Activated naive CD4-positive, alpha-beta T cell treated with anti-CD3 and anti-CD28 coated beads for 36 hours (primary cell): ENCODE measurements at regions not wholly inside any gene's neighbourhood (a gene's known extent, or its start where the extent isn't known, plus 50 kb on each side); places are given as distances from the start of the nearest gene placed in this dataset.
"Not testable (repeated sequence)": the region's sequence is repeated elsewhere in the genome, so short reads cannot be mapped to it uniquely, and the experiment has no call there.

Experiments
- CTCF ChIA-PET: fragments of 350-600 bp; sonication (Branson Sonifier 250); formaldehyde crosslinking; loops from one replicate; lab custom pipeline; 2021; ENCODE audit warnings: antibody characterized with exemption; lab: Charles Lee
- DNase-seq: peaks from one replicate; pipeline ENCODE4 v3.0.0-alpha.2; 2020
- H3K27ac Mint-ChIP-seq: one replicate; pipeline ENCODE4 v1.8.0; 2021; ENCODE audit warnings: mild to moderate bottlenecking, mixed read lengths
- H3K27me3 Mint-ChIP-seq: one replicate; pipeline ENCODE4 v1.8.0; 2021; ENCODE audit warnings: low read depth, mixed read lengths
- H3K36me3 Mint-ChIP-seq: one replicate; pipeline ENCODE4 v1.8.0; 2021; ENCODE audit warnings: low read depth, mixed read lengths
- H3K4me1 Mint-ChIP-seq: one replicate; pipeline ENCODE4 v1.8.0; 2021; ENCODE audit warnings: low read depth, mixed read lengths
- H3K4me3 Mint-ChIP-seq: one replicate; pipeline ENCODE4 v1.8.0; 2021; ENCODE audit warnings: mild to moderate bottlenecking, moderate library complexity, mixed read lengths
- H3K9me3 Mint-ChIP-seq: one replicate; pipeline ENCODE4 v1.8.0; 2021; ENCODE audit warnings: mixed read lengths
- intact Hi-C: fragments of 100-400 bp; cut with micrococcal nuclease; formaldehyde crosslinking; loops from one replicate; pipeline ENCODE4 v1.15.1; 2023

- CTCF ChIA-PET, result no interaction called here
- H3K4me3 Mint-ChIP-seq, result no peak overlapping the region
These were observed 731.9 kb upstream of the SALL3 start for GRCh38 chr18:78247615-78248289.

GRCh38 chr18:78255013-78255412 is 724.6 kb upstream of the SALL3 start:
- Mint-ChIP-seq H3K27ac (no peak overlapping the region), H3K36me3 (no peaks in the 10 kb centered on the region), H3K4me1 (no peaks in the 10 kb centered on the region), H3K9me3 (no peaks in the 10 kb centered on the region), H3K27me3 (no peaks in the 10 kb centered on the region), H3K4me3 (no peak overlapping the region)
- intact Hi-C loops, result no loop called here
- CTCF ChIA-PET, result no interaction called here
- DNase-seq, result no peak

More at GRCh38 chr18:78247615-78248289, 731.9 kb upstream of the SALL3 start:
- H3K36me3 Mint-ChIP-seq, result no peaks in the 10 kb centered on the region
- H3K27ac Mint-ChIP-seq, result no peak overlapping the region
- H3K27me3 Mint-ChIP-seq, result no peaks in the 10 kb centered on the region
- intact Hi-C loops, result no loop called here
- no peaks in the 10 kb centered on the region for H3K9me3 Mint-ChIP-seq
- no peak for DNase-seq
- H3K4me1 Mint-ChIP-seq, result no peaks in the 10 kb centered on the region

- DNase-seq, result no peak
- H3K27ac Mint-ChIP-seq, result no peak overlapping the region
- no peaks in the 10 kb centered on the region for H3K4me1 Mint-ChIP-seq
- intact Hi-C loops, result no loop called here
- no peak overlapping the region for H3K4me3 Mint-ChIP-seq
- H3K36me3 Mint-ChIP-seq, result no peaks in the 10 kb centered on the region
- H3K27me3 Mint-ChIP-seq, result no peaks in the 10 kb centered on the region
- no peaks in the 10 kb centered on the region for H3K9me3 Mint-ChIP-seq
- CTCF ChIA-PET, result no interaction called here
These were observed 711.2 kb upstream of the SALL3 start for GRCh38 chr18:78268226-78268988.

- intact Hi-C loops, result no loop called here
- Mint-ChIP-seq H3K4me1 (no peaks in the 10 kb centered on the region), H3K27ac (no peak overlapping the region), H3K9me3 (peaks cover 7% of the 10 kb centered on the region), H3K4me3 (no peak overlapping the region), H3K36me3 (no peaks in the 10 kb centered on the region), H3K27me3 (no peaks in the 10 kb centered on the region)
- no peak for DNase-seq
- CTCF ChIA-PET, result no interaction called here
These were observed 707.8 kb upstream of the SALL3 start for GRCh38 chr18:78271790-78272189.

GRCh38 chr18:78273876-78274275 is 705.7 kb upstream of the SALL3 start:
- CTCF ChIA-PET, result no interaction called here
- Mint-ChIP-seq H3K27me3 (no peaks in the 10 kb centered on the region), H3K36me3 (no peaks in the 10 kb centered on the region), H3K4me3 (no peak overlapping the region), H3K27ac (no peak overlapping the region), H3K4me1 (no peaks in the 10 kb centered on the region), H3K9me3 (peaks cover 11% of the 10 kb centered on the region)
- no peak for DNase-seq
- intact Hi-C loops, result no loop called here

GRCh38 chr18:78283425-78283824 is 696.2 kb upstream of the SALL3 start:
- H3K27me3 Mint-ChIP-seq, CTCF ChIA-PET, H3K27ac Mint-ChIP-seq: not testable (repeated sequence)

GRCh38 chr18:78292618-78293380 is 686.8 kb upstream of the SALL3 start:
- H3K4me1 Mint-ChIP-seq, result no peaks in the 10 kb centered on the region
- no peak overlapping the region for H3K4me3 Mint-ChIP-seq
- H3K27ac Mint-ChIP-seq, result no peak overlapping the region
- no peaks in the 10 kb centered on the region for H3K9me3 Mint-ChIP-seq
- intact Hi-C loops, result no loop called here
- no peak for DNase-seq
- CTCF ChIA-PET, result interaction anchor here (1.0 kb wide), 1 partner anchor 583 kb away, joined by 6 read pairs; no protein-coding TSS in a partner anchor
- no peaks in the 10 kb centered on the region for H3K36me3 Mint-ChIP-seq
- H3K27me3 Mint-ChIP-seq, result no peaks in the 10 kb centered on the region

More at GRCh38 chr18:78283425-78283824, 696.2 kb upstream of the SALL3 start:
- H3K36me3 Mint-ChIP-seq, DNase-seq, H3K4me3 Mint-ChIP-seq, H3K4me1 Mint-ChIP-seq, intact Hi-C loops, H3K9me3 Mint-ChIP-seq: not testable (repeated sequence)

GRCh38 chr18:78293540-78293939 is 686.1 kb upstream of the SALL3 start:
- no peak overlapping the region for H3K4me3 Mint-ChIP-seq
- no peak for DNase-seq
- no peaks in the 10 kb centered on the region for H3K9me3 Mint-ChIP-seq
- CTCF ChIA-PET, result no interaction called here
- intact Hi-C loops, result no loop called here
- no peaks in the 10 kb centered on the region for H3K27me3 Mint-ChIP-seq
- no peaks in the 10 kb centered on the region for H3K4me1 Mint-ChIP-seq
- no peaks in the 10 kb centered on the region for H3K36me3 Mint-ChIP-seq
- H3K27ac Mint-ChIP-seq, result no peak overlapping the region

GRCh38 chr18:78293940-78294541 is 685.6 kb upstream of the SALL3 start:
- Mint-ChIP-seq H3K27me3 (no peaks in the 10 kb centered on the region), H3K27ac (no peak overlapping the region), H3K4me3 (no peak overlapping the region), H3K9me3 (no peaks in the 10 kb centered on the region), H3K36me3 (no peaks in the 10 kb centered on the region), H3K4me1 (no peaks in the 10 kb centered on the region)
- CTCF ChIA-PET, result no interaction called here
- intact Hi-C loops, result no loop called here
- no peak for DNase-seq

- Mint-ChIP-seq H3K36me3 (no peaks in the 10 kb centered on the region), H3K4me3 (no peak overlapping the region), H3K27me3 (no peaks in the 10 kb centered on the region), H3K27ac (no peak overlapping the region), H3K4me1 (no peaks in the 10 kb centered on the region), H3K9me3 (no peaks in the 10 kb centered on the region)
- intact Hi-C loops, result no loop called here
- no peak for DNase-seq
- CTCF ChIA-PET, result no interaction called here
These were observed 684.4 kb upstream of the SALL3 start for GRCh38 chr18:78295262-78295661.

GRCh38 chr18:78296166-78296565 is 683.5 kb upstream of the SALL3 start:
- Mint-ChIP-seq H3K4me1 (no peaks in the 10 kb centered on the region), H3K27me3 (no peaks in the 10 kb centered on the region), H3K4me3 (no peak overlapping the region), H3K9me3 (no peaks in the 10 kb centered on the region), H3K27ac (no peak overlapping the region), H3K36me3 (no peaks in the 10 kb centered on the region)
- DNase-seq, result no peak
- CTCF ChIA-PET, result no interaction called here
- intact Hi-C loops, result no loop called here

- CTCF ChIA-PET, result no interaction called here
- Mint-ChIP-seq H3K36me3 (no peaks in the 10 kb centered on the region), H3K27me3 (peaks cover 2% of the 10 kb centered on the region), H3K9me3 (no peaks in the 10 kb centered on the region), H3K4me3 (no peak overlapping the region), H3K27ac (no peak overlapping the region), H3K4me1 (no peaks in the 10 kb centered on the region)
- intact Hi-C loops, result no loop called here
- DNase-seq, result no peak
These were observed 682.6 kb upstream of the SALL3 start for GRCh38 chr18:78297048-78297447.
